GM12891 (cell line): ENCODE measurements at regions not wholly inside any gene's neighbourhood (a gene's known extent, or its start where the extent isn't known, plus 50 kb on each side); places are given as distances from the start of the nearest gene placed in this dataset.

Source experiments
- POLR2A ChIP-seq: IDR thresholded peaks from 2 replicates; pipeline ENCODE4 v1.6.1; 2011; ENCODE audit warnings: low read depth, low read length, control low read depth
- POLR2AphosphoS5 ChIP-seq: IDR thresholded peaks from 2 replicates; pipeline ENCODE4 v1.6.1; 2011; ENCODE audit warnings: low read depth, low read length, control low read depth

DNA sequence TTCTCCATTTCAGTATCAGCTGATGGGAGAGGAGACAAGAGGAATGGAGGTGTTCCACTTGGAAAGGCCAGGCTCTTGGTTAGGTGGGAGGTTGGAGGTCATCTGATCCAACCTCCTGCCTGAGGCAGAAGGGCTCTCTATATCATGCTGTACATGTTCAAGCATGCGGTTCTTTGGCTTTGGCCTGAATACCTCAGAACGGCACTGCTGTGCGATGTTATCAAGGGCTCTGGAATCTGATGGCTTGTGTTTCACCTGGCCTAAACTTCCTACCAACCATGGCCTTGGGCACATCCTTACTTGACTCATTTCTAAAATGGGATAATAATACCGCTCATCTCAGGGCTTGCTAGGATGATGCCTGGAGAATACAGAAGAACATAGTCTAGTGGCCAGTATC lies 90.1 kb upstream of the FAM169A start:
- TF ChIP-seq POLR2A: no peak
- TF ChIP-seq POLR2AphosphoS5: no peak
